NCI-H1105 (cell line): ENCODE measurements at regions not wholly inside any gene's neighbourhood (a gene's known extent, or its start where the extent isn't known, plus 50 kb on each side); places are given as distances from the start of the nearest gene placed in this dataset.

Experiments
- DNase-seq: peaks from one replicate; lab custom pipeline; 2025; lab: John Stamatoyannopoulos, UW

- DNase-seq = no peak
Measured at GRCh38 chr4:125440814-125441213, 126.1 kb downstream of the FAT4 start.

- DNase-seq = no peak
Measured at GRCh38 chr4:125444166-125444565, 129.4 kb downstream of the FAT4 start.

DNA sequence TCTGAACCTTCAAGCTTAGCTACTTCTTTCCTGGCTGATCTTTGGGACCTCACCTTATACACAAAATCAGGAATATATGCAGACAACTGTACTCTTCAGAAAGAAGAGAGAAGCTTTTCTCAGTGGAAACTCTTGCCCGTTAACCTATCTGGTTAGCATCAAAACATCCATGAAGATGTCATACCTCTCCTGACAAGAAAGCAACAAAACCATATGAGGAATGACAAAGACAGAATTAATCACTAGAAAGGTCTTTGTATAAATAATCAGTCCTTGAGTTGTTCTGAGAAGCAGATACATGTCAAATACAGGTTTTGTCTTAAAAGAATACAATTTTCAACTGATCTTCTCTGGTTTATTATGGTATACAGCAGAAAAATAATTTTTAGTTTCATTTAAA is 130.8 kb downstream of the FAT4 start:
- DNase-seq = no peak

DNA sequence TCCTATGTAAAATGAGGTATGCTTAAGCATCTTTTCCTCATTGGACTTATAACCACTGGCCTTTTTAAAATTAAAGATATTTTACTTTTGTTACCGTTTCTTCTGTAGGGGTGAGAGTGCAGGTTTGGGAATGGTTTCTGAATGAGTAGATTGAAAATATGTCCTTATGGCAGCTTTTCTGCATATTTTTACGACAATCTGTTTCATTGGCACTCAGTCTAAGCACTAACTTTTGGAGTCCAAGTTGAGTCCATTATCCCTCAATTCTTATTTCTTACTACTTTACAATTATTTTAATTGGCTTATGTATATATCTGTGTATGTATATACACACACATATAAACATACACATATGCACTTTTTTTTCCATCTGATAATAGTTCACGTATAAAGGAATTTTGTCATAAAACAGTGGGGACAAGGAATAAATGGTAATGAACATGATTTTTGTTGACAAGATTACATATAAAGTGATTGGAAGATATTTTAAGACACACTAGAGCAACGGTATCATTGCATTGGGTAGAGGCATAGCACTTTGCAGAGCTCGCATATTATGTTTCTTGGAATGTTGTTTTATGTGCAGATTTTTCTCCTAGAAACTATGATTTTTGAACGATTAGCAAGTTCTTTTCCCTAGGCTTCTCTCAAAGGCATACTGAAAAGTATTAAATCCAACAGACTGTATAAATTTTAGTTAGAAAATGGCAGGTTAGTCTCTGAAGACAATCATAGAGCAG is 133.0 kb downstream of the FAT4 start:
- no peak for DNase-seq

- DNase-seq = no peak
Measured at GRCh38 chr4:125456075-125456474, 141.3 kb downstream of the FAT4 start.

- DNase-seq = peak; percentile 3
Measured at GRCh38 chr4:125459531-125459930, 144.8 kb downstream of the FAT4 start.

GRCh38 chr4:125461676-125462363 is 147.1 kb downstream of the FAT4 start:
- no peak for DNase-seq

DNA sequence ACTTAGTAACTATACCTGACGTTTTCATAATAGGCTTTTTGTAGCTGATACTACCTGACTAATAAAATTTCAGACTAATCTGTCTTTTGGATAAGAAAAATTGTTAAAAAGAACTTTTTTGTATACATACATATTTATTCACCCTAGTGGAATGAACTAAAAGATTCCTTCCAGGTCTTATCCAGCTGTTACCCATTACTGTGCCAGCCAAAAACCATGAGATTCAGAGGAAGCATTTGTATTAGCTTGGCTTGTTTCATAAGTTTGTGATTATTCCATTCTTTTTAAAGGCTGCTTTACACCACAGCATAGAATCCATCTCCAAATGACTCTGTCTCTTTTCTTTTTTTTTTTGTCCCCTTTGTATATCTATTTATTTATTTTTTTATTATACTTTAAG is 149.4 kb downstream of the FAT4 start:
- no peak for DNase-seq

DNA sequence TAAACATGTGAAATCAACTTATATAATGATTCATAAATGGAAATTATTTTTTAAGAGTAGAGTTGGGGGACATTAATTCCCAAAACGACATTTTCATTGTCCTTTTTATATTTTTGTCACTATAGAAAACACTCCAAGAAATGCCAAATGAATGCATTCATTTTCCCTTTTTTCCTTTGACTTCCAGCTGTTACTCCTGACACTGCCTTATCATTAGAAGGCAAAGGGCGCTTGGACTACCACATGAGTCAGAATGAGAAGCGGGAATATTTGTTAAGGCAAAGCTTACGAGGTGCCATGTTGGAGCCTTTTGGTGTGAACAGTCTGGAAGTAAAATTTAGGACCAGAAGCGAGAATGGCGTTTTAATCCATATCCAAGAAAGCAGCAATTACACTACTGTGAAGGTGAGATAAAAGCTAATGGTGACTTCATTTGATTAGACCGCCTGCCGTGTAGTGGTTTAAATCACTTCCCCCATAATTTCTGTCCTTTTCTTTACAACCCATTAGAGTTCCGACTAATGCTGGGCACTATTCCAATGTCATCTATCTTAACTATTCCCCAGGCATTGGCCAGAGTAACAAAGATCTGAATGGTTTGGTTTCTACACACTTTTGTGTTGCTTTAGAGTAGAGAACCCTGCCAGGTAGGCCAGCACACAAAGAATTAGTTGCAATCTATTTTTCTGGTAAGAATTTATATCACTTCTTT is 166.7 kb downstream of the FAT4 start:
- DNase-seq = peak; percentile 64

- no peak for DNase-seq
Measured at GRCh38 chr4:125482822-125483221, 168.1 kb downstream of the FAT4 start.

DNA sequence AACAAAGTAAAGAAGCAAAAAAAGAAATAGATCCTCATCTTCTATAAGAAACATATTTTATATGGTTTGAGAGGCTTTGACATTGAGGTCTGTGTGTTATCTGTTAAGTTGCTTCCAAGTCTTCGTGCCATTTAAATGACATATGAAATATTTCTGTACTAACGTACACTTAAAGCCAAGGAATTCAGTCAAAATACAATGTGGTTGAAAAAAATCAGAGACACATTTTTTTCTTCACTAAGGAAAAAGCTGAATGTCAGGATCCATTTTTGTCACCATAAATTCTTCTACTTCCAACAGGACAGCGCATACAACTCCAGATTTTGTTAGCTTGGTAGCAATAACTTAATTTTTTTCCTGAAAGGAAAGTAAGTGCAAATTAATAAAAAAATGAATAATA is 168.5 kb downstream of the FAT4 start:
- no peak for DNase-seq

DNA sequence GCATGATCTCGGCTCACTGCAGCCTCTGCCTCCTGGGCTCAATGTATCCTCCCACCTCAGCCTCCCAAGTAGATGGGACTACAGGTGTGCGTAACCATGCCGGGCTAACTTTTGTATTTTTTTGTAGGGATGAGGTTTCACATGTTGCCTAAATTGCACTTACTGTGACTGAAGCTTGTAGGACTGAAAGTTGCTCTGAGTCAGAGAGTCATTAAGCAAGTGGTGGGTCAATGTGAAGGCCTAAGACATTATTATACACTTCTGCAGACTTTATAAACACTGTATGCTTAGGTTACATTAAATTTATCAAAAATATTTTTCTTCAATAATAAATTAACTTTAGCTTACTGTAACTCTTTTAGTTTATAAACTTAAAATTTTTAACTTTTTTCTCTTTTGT is 170.2 kb downstream of the FAT4 start:
- no peak for DNase-seq

- no peak for DNase-seq
Measured at GRCh38 chr4:125486351-125486750, 171.6 kb downstream of the FAT4 start.

GRCh38 chr4:125489952-125490690 is 175.4 kb downstream of the FAT4 start:
- DNase-seq = no peak

DNA sequence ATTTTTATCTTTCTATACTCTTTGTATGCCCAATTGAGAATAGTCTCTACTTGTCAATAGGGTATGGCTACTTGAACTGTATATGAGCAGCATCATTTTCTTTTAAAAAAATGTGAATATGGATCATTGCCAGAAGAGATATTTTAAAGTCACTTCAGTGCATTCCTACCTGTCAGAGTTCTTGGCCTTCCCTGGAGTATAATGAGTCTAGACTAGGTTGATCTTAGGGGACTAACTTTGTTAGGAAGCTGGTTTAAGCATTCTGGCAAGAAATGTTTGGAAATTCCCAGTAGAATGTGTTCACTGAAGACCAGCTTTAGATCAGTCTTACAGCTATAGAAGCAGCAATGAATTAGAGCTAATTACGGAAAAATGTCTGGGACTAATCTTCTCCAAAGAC is 178.2 kb downstream of the FAT4 start:
- DNase-seq = no peak

GRCh38 chr4:125497861-125498260 is 183.1 kb downstream of the FAT4 start:
- DNase-seq = no peak

GRCh38 chr4:125498981-125499380 is 184.2 kb downstream of the FAT4 start:
- DNase-seq = no peak

GRCh38 chr4:125501090-125501489 is 186.3 kb downstream of the FAT4 start:
- DNase-seq = no peak

- DNase-seq = no peak
Measured at GRCh38 chr4:125501568-125501967, 186.8 kb downstream of the FAT4 start.

DNA sequence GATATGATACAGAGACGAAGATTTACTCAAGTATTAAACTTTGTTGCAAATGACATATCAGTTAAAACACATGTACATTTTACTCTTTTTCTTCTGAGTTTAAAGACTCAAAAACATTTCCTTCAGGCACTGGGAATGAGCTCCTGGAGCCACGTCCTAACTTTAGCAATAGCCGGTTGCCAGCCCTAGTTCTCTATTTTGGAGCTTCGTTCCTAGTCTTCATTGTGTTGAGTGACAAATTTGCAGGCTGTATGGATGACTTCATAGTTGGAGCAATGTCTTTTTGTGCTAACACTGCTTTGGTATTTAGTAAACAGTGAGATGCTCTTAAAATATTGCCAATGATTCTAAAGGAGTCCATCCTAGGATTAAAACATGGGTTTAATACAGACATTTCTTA is 190.9 kb downstream of the FAT4 start:
- DNase-seq = no peak

- no peak for DNase-seq
Measured at GRCh38 chr4:125507141-125507540, 192.4 kb downstream of the FAT4 start.

- no peak for DNase-seq
Measured at GRCh38 chr4:125511715-125512114, 197.0 kb downstream of the FAT4 start.
